ENCODE measurements at regions not wholly inside any gene's neighbourhood (a gene's known extent, or its start where the extent isn't known, plus 50 kb on each side); places are given as distances from the start of the nearest gene placed in this dataset.

DNA sequence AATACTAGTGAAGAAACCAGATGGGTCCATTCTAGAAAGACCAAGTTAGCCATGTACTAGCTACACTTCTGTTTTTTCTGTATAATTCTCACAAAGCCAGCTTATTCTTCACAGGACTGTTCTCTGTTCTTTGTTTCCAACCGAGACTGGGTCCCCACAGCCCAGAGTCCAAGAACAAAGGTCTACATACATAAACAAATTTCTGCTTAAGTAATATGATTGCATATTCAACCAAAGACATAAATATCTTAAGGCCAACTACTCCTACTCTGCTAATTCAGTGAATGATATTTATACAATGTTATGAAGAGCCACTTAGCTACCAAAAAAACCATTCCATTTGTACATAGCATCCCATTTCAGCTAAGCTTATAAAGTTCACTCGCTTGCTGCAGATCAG lies 299.8 kb upstream of the CCDC54 start:
- DNase-seq (ENCODE audit: low spot score), result no peak

DNA sequence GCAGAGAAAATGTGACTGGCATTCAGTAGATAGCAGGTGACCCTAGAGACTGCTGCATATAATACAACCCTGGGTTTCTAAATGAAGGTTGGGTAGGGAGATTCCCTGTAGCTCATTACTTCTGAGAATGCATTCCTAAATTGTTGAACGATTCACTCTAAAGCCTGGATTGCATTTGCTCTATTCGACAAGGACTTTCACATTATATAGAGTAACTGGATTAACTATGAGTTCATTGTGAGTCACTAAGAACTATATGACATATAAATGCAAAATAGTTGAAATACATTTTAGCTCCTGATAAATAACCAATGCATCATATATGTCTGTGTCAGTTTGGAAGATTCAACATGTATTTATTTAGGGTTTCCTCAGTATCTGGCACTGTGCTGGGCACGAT lies 294.7 kb upstream of the CCDC54 start:
- no peak for DNase-seq (ENCODE audit: low spot score)

DNA sequence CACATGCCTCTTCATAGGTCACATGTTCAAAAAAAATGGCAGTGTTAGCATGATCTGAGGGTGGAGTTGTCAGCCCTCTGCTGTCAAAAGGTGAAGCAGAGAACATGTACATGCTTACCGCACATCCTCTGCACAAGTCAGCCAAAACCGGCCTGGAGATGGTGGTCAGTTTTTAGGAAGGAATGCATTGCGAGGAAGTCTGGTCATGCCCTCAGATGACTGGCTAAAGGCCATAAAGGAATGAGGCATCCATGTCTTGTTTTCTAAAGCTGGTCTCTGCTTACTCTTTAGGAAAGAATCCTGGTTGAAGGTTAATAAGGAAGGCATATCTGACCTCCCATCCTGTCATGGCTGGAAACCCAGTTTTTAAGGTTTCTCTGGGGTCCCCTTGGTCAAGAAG lies 292.0 kb upstream of the CCDC54 start:
- DNase-seq (ENCODE audit: low spot score), result no peak

- no peak for DNase-seq (ENCODE audit: low spot score)
These were observed 285.1 kb upstream of the CCDC54 start for GRCh38 chr3:107092121-107092520.

DNA sequence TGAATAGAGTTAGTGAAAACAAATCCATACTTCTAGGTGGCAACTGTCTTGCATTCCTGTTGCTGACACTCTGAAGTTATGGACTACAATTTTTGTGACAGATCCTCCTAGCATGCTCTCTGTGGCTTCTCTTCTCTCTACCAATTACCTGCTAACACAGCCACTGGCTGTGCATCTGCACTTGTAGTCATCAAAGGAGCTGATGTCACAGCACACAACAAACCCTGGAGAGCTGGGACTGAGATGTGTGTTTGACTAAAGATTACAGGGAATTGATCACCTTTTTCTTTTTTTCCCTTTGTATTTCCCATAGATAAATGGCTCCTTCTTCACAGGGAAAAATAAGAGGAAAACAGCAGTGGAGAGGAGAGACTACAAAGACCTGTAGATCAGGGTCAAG lies 278.4 kb upstream of the CCDC54 start:
- DNase-seq (ENCODE audit: low spot score), result no peak

GRCh38 chr3:107100137-107100536 lies 277.1 kb upstream of the CCDC54 start:
- no peak for DNase-seq (ENCODE audit: low spot score)

- DNase-seq (ENCODE audit: low spot score), result no peak
These were observed 276.7 kb upstream of the CCDC54 start for GRCh38 chr3:107100573-107100972.

DNA sequence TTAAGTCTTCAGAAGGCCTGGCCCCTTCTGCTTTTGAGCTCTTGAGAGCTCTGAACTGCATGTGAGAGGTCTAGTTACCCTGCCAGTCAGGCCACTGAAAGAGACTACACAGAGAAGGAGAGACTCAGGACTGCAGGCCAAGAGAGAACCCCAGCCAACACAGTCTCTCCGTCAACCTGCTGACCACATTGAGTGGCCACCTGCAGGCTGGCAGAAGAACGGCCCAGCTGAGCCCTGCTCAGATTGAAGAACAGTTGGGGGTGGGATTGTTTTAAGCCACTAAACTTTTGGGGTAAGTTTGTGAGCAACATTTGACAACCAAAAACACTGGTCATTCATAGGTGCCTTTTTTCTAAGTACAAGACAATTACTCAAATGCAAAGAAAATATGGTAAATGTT lies 273.5 kb upstream of the CCDC54 start:
- DNase-seq (ENCODE audit: low spot score), result no peak

DNA sequence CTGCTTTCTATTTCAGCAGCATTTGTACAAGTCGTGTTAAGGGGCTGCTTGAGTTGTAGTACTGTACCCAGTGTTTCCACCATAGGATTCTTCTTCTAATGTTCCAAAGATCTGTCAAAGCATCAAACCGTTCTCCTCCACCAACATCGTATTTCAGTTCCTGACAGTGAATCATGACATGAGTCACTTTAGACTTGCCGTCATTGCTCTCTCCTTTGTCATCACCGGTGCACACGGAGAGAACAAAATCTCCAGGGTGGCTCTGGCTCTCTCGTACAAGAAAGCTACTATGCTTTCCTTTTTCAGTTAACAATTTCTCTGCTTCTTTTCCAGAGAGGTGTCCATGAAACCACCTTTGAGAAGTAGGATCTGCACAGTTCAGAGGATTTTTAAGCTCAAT lies 270.9 kb upstream of the CCDC54 start:
- no peak for DNase-seq (ENCODE audit: low spot score)

GRCh38 chr3:107106907-107107306 lies 270.3 kb upstream of the CCDC54 start:
- no peak for DNase-seq (ENCODE audit: low spot score)

GRCh38 chr3:107110596-107111305 lies 266.5 kb upstream of the CCDC54 start:
- no peak for DNase-seq (ENCODE audit: low spot score)

DNA sequence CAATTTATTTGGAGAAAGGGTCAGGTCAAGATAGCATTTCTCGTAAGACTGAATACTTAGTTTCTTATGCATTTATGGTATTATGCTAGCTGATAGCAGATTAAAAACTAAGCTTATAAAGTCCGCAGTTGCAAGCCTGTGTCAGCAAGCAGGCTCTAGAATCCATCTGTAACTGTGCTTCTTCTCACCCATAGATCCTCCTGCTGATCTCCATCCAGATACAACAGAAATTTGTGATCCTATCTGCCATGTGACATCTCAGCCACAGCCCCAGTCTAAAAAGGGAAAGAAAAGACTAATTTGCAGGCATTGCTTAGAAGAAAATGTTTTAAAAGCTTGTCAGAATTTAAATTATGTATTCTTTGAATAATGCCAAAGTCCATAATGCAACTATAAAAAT lies 265.4 kb upstream of the CCDC54 start:
- DNase-seq (ENCODE audit: low spot score), result no peak

GRCh38 chr3:107112356-107112755 lies 264.9 kb upstream of the CCDC54 start:
- no peak for DNase-seq (ENCODE audit: low spot score)

DNA sequence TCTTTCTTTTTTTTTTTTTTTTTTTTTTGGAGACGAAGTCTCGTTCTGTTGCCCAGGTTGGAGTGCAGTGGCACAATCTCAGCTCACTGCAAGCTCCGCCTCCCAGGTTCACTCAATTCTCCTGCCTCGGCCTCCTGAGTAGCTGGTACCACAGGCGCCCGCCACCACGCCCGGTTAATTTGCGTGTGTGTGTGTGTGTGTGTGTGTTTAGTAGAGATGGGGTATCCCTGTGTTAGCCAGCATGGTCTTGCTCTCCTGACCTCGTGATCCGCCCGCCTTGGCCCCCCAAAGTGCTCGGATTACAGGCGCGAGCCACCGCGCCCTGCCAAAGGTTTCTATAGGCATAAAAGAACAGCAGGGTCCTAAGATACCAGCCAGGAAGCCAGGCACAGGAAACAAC lies 261.0 kb upstream of the CCDC54 start:
- no peak for DNase-seq (ENCODE audit: low spot score)

- DNase-seq (ENCODE audit: low spot score), result no peak
These were observed 260.1 kb upstream of the CCDC54 start for GRCh38 chr3:107117156-107117555.

- DNase-seq (ENCODE audit: low spot score), result peak; percentile 80
These were observed 259.2 kb upstream of the CCDC54 start for GRCh38 chr3:107117922-107118536.

- no peak for DNase-seq (ENCODE audit: low spot score)
These were observed 252.4 kb upstream of the CCDC54 start for GRCh38 chr3:107124885-107125284.

GRCh38 chr3:107128946-107129345 lies 248.3 kb upstream of the CCDC54 start:
- DNase-seq (ENCODE audit: low spot score), result no peak

- DNase-seq (ENCODE audit: low spot score), result no peak
These were observed 247.0 kb upstream of the CCDC54 start for GRCh38 chr3:107130089-107130700.

DNA sequence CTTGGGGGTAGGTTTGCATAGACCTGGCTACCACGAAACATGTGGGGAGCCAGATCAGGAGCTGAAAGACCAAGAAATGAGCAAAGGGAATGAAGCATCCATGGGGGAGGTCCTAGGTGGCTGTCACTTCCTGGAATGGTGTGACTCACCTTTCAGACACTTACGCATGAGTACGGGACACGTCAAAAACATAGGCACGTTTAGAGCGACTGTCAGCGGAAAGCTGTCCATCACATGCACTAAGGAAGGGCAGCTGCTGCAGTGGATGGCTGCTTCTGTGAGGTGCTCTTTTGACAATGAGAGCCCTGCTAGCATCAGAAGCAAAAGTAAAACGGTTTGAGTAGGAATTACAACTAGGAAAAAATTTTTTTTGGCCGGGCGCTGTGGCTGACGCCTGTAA lies 244.6 kb upstream of the CCDC54 start:
- no peak for DNase-seq (ENCODE audit: low spot score)

- no peak for DNase-seq (ENCODE audit: low spot score)
These were observed 243.3 kb upstream of the CCDC54 start for GRCh38 chr3:107133891-107134290.

GRCh38 chr3:107142171-107142570 lies 235.1 kb upstream of the CCDC54 start:
- DNase-seq (ENCODE audit: low spot score), result no peak

GRCh38 chr3:107142786-107143575 lies 234.3 kb upstream of the CCDC54 start:
- no peak for DNase-seq (ENCODE audit: low spot score)
